HCEC 1CT (cell line): ENCODE measurements at regions not wholly inside any gene's neighbourhood (a gene's known extent, or its start where the extent isn't known, plus 50 kb on each side); places are given as distances from the start of the nearest gene placed in this dataset.

Experiments used
- DNase-seq: peaks from one replicate; pipeline ENCODE4 v3.0.0-alpha.2; 2017

DNA sequence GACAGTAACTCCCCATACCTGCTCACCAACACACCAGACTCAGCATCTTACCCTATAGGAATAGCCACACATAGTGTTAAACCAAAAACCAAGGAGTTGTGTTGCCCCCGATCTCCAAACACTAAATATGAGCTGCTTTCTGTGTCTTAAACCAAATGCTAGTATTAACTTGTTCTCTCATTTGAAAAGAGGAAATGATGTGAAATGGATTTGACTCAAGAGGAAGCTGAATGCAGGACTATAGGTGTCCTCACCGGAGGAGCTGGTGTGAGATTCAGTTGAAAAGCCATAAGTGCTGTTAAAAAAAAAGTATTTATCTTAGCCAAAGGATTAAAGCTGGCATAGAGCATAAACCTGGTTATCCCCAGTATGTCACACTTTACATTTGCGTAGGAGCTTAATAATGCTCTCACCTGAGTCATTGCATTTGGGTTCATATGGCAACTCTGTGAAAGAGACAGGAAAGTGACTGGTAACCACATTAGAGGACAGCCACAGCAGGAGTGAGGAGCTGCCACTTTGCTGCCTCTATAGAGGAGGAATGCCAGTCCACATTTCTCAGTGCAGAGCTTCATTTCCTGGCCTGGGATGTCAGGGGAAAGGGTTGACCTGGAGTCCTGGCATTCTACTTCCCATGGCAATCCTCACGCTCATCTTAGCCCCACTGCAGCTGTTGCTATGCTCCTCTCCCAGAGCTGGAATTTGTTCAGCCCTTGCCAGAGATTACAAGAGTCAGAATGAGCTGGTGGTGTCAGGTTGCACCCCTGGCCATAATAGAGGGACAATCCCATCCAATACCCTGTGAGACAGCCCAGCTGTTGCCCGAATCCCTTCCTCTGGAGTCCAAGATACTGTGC lies 143.3 kb upstream of the ANKFN1 start:
- peak; percentile 43 for DNase-seq

DNA sequence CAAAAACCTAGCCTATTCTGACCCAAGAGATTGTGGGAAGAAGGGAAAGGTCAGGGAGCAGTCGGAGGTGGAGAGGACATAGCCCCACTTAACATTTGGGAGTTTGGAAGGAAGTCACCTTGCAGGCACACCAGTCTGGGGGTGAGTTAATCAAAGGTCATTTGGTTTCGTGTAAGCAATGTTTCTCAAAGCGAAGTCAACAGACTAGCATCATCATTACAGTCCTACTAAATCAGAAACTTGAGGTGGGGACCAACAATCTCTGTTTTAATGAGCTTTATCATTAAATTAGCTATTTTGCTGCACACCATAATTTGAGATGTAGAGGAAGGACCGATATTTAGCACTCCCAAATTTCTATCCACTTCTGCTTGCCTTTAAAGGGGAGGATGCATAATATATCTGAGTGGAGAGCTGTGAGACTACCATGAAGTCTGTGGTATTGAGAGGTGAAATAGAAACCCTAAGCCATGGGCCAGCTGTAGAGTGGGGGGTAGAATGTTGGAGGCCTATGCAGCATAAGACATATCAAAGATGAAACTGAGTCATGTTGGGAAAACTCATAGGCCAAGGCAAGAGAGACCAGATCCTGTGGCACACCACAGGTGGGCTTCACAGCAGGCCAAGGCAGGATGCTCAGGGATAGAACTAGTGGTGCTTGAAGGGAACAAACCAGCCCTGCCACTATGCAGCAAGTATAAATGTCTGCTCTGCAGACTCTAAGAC lies 141.7 kb upstream of the ANKFN1 start:
- no peak for DNase-seq

DNA sequence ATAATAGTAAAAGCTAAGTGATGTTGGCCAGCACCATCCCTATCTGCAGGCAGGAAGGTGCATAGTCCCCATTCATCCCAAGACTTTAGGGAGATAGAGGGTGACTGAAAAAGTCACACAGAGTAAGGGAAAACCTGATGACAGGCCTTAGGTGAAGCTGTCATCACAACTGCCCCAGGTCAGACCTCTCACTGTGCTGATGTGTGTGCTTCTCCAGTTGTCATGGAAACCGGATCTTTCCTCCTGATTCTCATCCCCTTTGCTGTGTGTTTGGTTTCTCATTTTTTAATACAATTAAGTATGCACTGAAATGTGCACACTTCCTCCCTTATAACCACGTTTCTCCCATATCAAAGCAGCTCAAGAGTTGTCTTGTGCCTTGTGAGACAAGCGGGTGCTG lies 135.1 kb upstream of the ANKFN1 start:
- DNase-seq, result no peak

DNA sequence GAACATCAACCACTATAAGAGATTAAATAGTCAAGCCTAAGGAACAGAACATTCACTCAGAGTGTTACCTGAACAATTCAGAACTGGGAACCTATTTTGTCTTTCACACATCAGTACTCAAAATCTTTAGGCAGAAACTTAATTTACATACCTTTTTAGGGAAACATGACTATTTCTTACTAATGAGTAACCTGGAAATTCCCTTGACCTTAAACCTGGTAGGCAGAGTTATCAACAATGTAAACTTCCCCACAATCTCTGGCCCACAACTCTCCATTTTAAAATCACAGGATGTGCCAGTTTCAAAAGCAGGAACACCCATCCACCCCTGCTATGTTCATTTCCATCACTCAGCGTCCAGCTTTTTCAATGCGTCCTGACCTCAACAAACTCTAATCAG lies 132.9 kb upstream of the ANKFN1 start:
- no peak for DNase-seq

DNA sequence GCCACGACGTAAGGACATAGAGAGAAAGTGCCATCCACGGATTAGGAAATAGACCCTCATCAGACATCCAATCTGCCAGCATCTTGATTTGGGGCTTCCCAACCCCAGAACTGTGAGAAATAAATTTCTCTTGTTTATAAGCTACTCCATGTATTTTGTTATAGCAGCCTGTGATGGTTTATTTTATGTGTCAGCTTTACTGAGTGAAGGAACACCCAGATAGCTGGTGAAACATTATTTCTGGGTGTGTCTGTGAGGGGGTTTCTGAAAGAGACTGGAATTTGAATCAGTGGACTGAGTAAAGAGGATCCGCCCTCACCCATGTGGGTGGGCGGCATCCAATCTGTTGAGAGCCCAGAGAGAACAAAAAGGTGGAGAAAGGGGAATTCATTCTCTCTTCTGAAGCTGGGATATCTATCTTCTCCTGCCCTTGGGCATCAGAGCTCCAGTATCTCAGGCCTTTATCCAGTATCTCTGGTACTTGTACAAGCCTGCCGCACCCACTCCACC lies 131.5 kb upstream of the ANKFN1 start:
- DNase-seq, result no peak

DNA sequence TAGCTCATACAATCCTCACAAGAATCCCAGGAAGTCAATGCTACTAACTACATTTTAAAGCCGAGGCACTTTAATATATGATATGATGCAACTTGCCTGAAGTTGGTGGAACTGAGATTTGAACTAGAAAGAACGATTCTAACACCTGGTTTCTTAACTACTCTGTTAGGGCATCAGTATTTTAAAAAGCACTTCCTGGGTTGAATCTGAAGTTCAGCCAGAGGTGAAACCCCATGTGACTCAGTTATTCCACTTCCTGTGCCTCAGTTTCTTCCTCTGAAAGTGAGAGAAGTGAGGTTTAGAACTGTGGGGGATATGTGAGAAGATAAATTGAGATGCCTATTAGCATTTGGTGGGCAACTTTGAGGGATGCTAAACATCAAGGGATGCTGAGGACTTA lies 129.4 kb upstream of the ANKFN1 start:
- no peak for DNase-seq

DNA sequence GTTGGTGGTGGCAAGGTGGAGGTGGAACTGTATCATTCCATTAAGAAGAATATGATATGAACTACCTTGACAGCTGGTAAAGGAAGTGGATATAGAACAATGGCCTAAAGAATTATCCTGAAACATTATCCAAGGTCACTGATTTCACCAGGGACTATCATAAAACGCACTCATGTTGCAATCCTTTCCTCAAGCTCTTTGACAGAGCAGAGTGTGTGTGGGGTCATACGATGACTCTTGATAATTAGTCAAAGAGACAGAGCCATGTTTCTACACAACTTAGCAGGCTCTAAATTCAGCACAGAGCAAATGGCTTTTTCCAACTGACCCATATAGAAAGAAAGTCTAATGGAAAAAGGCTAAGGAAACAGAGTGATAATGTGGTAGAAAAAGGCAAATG lies 126.4 kb upstream of the ANKFN1 start:
- no peak for DNase-seq

DNA sequence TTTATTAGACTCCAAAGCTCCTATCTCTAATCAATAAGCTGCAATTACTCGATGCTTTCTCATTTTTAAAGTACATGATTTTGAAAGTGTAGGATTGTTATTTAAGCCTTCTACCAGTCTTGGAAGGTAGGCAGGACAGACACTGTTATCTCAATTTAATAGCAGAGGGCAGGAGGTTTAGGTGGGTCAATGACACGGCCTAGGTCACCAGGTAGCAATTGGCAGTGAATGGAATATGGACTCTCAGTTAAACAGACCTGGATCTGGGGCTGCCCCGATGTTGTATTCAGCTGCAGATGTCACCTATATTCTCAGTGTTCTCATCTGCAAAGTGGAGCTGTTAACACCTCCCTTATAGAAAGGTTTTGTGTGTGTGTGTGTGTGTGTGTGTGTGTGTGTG lies 124.4 kb upstream of the ANKFN1 start:
- no peak for DNase-seq

DNA sequence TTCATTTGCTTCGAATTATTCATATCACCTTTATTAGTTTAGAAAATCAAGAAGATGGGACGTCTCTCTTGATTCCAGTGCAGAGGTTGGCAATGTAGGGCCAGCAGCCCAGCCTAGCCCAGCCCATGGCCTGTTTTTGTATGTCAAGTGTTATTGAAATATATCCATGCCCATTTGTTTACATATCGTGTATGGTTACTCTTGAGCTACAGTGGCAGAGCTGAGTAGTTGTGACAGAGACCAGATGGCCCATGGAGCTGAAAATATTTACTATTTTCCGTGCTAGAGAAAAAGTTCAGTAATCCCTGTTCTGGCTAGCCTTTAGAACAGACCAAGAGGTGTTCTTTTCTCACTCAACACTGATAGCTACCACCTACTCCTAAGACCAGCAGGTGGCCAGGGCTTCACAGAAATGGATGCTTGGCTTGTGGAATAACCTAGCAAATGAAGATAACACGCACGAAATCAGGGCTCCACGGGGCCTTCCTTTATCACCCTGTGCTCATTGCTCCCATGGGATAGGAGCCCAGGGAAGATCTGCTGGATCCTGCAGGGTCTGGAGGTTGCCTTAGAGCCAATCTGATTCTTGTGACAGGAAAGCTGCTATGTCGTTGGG lies 123.2 kb upstream of the ANKFN1 start:
- DNase-seq, result no peak

DNA sequence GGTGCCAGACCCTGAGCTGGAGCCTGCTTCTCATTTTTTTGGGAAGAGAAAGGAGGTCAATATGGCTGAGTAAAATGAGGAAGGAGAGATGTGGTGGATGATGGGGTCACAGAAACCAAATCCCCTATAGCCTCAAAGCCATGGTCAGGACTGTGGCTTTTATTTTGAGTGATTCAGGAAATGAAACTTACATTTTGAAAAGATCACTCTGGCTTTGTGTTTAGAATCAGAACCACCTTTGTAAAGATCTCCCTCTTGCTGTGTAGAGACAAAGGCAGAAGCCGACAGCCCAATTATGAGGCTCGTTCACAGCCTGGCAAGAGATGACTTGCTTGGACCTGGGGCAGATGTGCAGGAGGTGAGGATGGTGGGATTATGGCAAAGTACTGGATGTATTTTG lies 121.6 kb upstream of the ANKFN1 start:
- no peak for DNase-seq

DNA sequence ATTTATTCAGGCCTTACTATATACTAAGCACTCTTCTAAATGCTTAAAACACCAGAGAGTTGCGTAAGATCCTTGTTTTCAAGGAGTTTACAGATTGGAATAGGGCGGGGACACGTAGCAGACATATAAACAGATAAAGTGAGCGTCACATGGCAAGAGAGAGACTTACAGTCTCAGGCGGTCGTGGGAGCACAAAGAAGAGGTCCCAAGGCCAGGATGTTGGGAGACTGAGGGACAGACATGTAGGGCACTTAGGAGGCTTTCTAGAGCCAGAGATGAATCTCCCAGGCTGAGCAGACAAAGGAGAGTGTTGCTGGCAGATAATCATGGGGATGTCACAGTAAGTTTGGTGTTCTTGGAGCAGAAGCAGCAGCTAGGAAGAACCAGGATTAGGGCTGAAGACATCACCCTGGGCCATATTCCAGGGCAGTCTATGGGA lies 119.1 kb upstream of the ANKFN1 start:
- DNase-seq, result no peak

DNA sequence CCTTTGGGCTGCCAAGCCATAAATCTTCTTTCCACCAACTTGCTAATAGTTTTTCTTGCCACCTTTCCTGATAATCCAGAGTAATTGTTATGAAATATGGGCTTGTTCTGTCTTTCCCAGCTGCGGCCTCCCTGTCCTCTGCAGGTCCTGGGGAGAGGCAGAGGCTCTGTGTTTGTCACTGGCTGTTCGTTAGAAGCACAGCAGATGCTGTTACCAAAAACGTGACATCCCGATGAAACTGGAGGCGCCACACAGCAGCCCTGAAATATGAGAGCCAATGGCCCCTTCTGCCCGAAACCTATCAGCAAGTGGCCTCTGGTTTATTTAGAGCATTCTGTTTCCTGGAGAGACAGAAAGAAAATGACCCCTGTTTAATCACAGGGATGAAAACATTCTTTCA lies 115.1 kb upstream of the ANKFN1 start:
- no peak for DNase-seq

DNA sequence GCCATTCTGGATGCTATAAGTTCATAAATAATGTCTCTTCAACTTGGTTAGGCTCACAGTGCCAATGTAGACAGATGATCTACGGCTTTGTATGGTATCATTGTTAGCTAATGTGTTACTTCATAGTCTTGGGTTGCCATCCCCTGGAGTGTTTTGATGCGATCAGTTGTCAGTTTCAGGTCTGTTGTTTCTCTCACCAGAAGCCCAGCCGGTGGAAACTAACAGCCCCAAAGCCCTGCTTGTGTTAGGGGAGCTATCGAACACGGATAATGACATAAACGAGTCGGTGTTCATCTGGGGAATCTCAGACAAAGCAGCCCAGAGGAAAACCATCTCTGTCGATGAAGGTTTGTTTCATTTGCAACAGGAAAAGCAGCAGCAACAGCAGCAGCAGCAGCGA lies 107.4 kb upstream of the ANKFN1 start:
- DNase-seq, result no peak

DNA sequence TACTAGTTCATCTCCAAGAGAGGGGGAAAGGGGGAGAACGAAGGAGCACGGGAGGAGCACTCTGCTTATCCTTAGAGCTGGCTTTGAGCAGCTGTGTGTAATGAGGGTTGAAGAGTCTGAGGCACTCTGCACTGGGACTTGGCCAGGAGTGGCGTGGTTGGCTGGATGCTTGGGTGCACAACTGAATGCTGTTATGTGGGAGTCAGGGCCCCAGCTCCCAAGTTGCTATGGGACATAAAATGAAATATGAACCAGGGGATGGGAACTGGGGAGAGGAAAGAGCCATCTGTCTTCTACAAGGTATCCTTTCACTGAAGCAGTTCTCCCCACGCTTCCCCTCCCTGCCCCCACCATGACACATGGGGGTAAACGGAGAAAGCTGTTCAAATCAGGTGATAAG lies 105.9 kb upstream of the ANKFN1 start:
- no peak for DNase-seq

DNA sequence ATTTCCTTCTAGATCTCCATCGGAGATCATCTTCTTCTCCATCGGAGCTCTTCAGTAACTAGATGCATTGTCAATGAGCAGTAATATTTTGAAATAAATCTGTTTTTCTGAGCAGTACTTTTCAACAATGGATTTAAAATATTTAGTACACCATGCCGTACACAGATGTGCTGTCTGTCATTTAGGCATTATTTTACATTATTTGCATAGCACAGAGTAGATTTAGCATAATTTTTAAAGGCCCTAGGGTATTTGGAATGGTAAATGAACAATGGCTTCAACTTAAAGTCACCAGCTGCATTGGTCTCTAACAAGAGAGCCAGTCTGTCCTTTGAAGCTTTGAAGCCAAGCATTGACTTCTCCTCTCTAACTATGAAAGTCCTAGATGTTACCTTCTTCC lies 95.4 kb upstream of the ANKFN1 start:
- DNase-seq, result no peak

DNA sequence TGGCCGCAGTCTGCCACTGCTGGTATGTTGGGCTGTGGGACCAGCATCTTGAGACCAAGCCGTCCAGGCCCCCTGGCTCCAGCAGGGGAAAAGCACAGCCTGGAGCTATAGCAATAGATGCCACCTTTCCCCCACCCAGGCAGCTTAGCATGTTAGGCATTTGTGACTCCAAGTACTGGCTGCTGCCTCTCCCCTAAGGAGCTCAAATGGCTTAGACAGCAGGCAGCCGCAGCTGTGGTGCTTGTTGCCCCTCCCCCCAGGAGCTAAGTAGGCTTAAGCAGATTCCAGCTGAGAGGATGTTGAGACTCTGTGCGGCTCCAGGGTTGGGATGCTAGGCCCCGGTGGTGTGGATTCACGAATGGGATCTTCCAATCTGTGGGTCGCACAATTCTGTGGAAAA lies 88.8 kb upstream of the ANKFN1 start:
- DNase-seq, result no peak

DNA sequence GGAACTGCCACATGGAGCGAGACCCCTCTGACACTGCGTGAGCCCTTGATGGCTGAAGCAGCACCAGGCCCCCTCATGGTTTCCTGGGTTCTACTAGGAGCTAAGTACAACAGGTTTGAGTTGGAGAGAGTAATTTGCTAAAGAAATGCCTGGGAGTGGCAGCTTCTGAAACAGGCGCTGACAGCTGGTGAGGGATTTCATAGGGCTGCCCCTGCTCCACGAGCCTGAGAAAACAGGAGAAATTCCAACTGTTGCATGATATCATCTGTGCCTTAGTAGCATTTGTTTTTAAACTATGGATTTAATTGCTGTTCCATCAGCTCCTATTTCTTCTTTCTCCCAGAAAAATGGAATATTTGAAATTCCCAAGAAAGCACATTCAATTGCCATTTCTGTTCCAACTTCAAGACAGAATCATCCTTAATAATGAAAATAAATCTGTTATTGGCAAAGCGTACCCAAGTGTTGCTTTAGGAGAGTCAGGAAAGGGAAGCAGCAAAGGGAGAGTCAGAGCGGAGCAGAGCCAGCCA lies 78.8 kb upstream of the ANKFN1 start:
- no peak for DNase-seq

DNA sequence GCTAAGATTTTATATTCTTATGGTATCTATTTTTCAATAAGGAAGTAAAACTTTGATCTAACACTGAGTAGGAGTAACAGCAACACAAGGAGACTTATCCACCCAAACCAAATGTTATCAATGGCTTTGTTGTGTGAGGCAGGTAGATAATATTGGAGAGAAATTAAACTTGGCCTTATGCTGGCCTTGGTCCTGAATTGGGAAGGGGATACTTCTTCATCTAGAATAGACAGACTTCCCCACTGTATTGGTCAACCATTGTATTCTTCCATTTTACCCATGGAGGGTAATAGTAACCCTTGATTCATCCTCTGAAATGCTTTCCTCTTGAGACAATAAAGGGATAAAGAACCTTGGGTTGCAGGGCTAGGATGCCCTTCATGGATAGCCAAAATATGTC lies 76.3 kb upstream of the ANKFN1 start:
- no peak for DNase-seq

DNA sequence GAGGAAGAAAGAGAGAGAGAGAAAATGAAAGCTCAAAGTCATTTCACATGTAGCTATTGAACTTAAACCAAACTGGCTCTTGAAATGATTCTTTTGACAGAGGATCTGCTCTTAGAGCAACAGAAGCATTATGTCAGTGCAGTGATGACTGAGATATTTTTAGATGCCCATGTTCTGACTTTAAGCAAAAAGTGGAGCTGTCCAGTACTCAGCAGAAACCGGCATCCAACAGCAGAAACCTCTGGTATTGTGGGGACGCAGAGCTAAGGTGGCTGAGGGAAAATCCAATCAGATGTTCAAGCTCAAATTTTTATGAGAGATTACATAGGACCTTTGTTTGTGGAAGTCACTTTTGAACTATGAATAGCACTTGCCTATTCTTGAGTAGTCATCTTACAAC lies 69.8 kb upstream of the ANKFN1 start:
- DNase-seq, result no peak

DNA sequence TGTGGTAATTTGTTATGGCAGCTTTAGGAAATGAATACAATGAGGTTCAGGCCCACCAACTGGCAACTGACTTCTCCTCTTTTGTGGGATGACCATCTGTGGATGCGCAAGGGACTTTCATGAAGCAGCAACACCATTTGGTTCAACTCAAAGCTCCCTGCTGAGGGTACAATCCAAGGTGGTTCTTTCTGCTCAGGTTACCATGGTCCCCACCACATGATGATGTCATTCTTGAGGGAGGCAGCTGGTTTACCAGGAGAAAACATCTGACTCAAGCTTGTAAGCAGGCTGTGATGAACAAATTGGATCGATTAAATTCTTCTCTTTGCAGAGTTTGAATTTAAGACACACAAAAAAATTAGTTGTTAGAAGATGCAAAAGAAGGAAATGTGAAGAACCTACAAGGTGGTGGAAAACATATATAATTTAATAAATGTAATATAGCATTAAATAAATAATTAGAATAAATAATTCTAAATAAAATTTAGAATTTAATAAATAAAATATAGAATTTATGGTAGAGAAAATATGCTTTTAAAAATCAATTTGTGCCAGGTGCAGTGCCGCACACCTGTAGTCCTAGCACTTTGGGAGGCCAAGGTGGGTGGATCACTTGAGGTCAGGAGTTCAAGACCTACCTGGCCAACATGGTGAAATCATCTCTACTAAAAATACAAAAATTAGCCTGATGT lies 67.6 kb upstream of the ANKFN1 start:
- no peak for DNase-seq

DNA sequence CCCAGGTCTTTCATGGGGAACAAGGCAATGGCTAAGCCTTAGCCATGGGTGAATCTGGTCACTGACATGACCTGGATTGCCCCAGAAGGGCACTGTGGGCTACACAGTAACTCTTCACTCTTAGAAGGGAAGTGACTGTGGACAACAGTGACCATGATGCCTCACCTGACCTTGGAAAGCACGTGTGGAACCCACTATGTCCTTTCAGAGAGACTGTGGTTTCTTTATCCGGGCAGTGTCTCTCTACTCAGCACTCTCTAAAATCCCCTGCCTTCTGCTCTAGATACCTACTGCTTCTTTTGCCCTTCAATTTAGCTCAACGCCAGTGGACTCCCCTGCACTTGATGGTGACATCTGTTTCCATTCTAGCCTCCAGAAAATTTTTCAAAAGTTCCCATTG lies 66.1 kb upstream of the ANKFN1 start:
- DNase-seq, result no peak

DNA sequence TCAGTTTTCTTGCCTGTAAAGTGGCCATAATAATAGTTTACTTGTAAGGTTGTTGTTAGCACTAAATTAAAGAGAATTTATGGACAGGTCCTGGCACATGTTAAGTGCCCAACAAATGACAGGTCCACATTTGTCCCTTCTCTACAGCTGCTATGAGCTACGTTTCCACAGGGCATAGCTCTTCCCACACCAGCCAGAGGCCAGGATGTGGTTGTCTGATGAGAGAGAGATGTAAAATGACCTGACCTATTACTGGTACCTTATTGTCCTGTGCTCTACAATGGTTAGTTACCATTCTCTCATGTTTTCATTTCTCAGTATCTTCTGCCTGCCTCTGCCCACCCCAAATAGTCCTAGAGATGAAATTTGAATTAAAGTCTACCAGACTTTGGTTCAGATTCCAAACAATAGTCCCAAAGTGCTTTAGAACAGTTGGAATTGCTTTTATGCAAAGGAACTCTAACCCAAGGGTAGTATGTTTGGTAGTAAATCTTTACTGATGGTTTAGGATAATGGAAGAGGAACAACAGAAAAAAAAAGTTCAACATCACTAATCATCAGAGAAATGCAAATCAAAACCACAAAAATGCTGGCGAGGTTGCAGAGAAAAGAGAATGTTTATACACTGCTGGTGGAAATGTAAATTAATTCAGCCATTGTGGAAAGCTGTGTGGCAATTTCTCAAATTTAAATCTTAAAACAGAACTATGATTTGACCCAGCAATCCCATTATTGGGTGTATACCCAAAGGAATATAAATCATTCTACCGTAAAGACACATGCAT lies 57.1 kb upstream of the ANKFN1 start:
- DNase-seq, result peak; percentile 65
